Central memory CD8-positive, alpha-beta T cell (primary cell): ENCODE measurements at regions not wholly inside any gene's neighbourhood (a gene's known extent, or its start where the extent isn't known, plus 50 kb on each side); places are given as distances from the start of the nearest gene placed in this dataset.

Experiments
- ATAC-seq: fragments of 150-1000 bp; cut with Tn5 transposase; replicated peaks from 2 replicates; pipeline ENCODE4 v1.10.0; 2022; ENCODE audit warnings: mild to moderate bottlenecking, moderate FRiP score, moderate number of reproducible peaks; ENCODE audit not compliant: poor library complexity, severe bottlenecking; ENCODE audit errors: extremely low read depth
- DNase-seq, 2 donors: peaks; one replicate each; pipeline ENCODE4 v3.0.0; 2021; ENCODE audit warnings: low spot score in 2 of 2
- H3K27ac Mint-ChIP-seq: one replicate; pipeline ENCODE4 v1.8.0; 2022; ENCODE audit warnings: low read depth, mild to moderate bottlenecking, moderate library complexity, mixed read lengths
- H3K27me3 Mint-ChIP-seq: one replicate; pipeline ENCODE4 v1.8.0; 2022; ENCODE audit warnings: mixed read lengths
- H3K36me3 Mint-ChIP-seq: one replicate; pipeline ENCODE4 v1.8.0; 2022; ENCODE audit warnings: mild to moderate bottlenecking, moderate library complexity, mixed read lengths; ENCODE audit not compliant: insufficient read depth
- H3K4me1 Mint-ChIP-seq: one replicate; pipeline ENCODE4 v1.8.0; 2022; ENCODE audit warnings: mixed read lengths
- H3K4me3 Mint-ChIP-seq: one replicate; pipeline ENCODE4 v1.8.0; 2022; ENCODE audit warnings: mild to moderate bottlenecking, moderate library complexity, mixed read lengths
- H3K9me3 Mint-ChIP-seq: one replicate; pipeline ENCODE4 v1.8.0; 2022; ENCODE audit warnings: mixed read lengths

DNA sequence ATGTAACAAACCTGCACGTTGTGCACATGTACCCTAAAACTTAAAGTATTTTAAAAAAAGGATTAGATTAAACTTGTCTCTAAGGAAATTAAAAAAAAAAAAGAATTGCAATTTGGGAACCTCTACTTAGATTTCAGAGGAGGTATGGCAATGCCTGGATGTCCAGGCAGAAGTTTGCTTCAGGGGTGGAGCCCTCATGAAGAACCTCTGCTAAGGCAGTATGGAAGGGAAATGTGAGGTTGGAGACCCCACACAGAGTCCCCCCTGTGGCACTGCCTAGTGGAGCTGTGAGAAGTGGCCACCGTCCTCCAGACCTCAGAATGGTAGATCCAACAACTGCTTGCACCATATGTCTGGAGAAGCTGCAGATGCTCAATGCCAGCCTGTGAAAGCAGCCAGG lies 279.6 kb upstream of the CCDC196 start:
- Mint-ChIP-seq H3K4me1 (no peaks in the 10 kb centered on the region), H3K9me3 (peaks cover 14% of the 10 kb centered on the region), H3K4me3 (no peak overlapping the region), H3K27me3 (peaks cover 45% of the 10 kb centered on the region), H3K36me3 (no peaks in the 10 kb centered on the region), H3K27ac (no peak overlapping the region)
- DNase-seq: no peak
- ATAC-seq: no peak

DNA sequence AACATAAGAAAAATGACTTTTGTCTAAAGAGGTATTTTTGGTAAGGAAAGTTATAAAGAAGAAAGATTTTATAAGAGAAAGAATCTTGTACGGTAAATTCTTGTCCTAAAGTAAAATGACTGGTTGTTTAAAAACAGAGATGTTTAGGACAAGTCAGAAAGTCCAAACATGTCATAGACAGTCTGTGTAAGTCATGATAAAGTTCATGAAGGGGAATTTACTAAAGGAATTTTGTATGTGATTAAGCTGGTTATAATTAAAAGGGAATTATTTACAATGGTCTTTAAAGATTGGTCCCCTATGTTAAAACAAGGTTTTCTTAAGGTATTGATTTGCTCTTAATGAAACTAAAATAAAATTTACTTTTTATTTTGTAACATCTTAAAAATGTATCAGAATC lies 269.4 kb upstream of the CCDC196 start:
- Mint-ChIP-seq H3K4me3 (no peak overlapping the region), H3K36me3 (no peaks in the 10 kb centered on the region), H3K4me1 (no peaks in the 10 kb centered on the region), H3K9me3 (no peaks in the 10 kb centered on the region), H3K27ac (no peak overlapping the region), H3K27me3 (peaks cover 31% of the 10 kb centered on the region)
- ATAC-seq: no peak
- no peak for DNase-seq

DNA sequence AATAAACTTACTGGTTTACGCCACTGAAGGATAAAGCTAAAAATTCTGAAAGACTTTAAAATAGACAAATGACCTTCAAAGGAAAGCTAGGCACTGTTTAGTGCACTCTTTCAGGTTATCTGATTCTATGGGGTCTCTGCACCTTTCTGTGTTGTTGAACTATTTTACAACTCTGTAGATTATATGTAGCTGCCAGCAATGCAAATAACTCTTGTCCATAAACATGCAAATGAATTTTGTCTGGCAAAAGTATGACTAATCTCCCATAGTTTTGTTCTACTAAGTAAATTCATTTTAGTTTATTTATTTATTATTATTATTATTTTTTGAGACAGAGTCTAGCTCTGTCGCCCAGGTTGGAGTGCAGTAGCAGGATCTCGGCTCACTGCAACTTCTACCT lies 266.3 kb upstream of the CCDC196 start:
- peaks cover 19% of the 10 kb centered on the region for H3K27me3 Mint-ChIP-seq
- H3K9me3 Mint-ChIP-seq: no peaks in the 10 kb centered on the region
- H3K36me3 Mint-ChIP-seq: no peaks in the 10 kb centered on the region
- H3K4me3 Mint-ChIP-seq: no peak overlapping the region
- H3K27ac Mint-ChIP-seq: no peak overlapping the region
- ATAC-seq (no peak), DNase-seq (no peak)
- no peaks in the 10 kb centered on the region for H3K4me1 Mint-ChIP-seq

DNA sequence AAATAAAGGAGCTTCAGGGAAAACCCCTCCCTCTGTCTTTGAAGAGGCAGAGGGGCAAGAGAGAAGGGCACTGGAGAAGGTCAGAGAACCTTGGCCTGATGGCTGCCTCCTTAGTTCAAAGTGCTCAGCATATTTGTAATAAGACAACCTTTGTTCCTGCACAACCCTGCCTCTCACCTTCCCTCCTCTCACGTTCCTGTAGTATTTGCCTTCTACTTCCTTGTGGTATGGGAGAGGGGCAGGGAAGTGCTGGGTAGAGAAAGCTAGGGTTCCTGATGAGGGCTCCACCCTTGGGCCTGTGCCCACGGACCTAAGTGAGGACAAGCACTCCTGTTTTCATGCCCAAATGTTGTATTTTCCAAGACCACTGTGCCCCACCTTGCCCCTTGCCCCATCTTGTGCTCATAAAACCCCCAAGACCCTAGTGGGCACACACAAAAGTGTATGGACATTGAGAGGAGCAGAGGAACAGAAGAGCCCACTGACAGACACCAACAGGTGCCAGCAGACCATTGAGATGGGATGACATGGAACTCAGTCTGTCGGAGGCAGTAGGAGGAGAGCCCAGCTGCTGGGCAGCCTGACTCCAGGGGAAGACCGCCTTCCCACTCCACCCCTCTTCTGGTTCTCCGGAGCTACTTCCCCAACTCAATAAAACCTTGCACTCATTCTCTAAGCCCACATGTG lies 261.5 kb upstream of the CCDC196 start:
- DNase-seq: no peak
- Mint-ChIP-seq H3K9me3 (no peaks in the 10 kb centered on the region), H3K4me3 (no peak overlapping the region), H3K36me3 (no peaks in the 10 kb centered on the region), H3K27ac (no peak overlapping the region), H3K4me1 (no peaks in the 10 kb centered on the region), H3K27me3 (peaks cover 25% of the 10 kb centered on the region)
- no peak for ATAC-seq

- no peak overlapping the region for H3K27ac Mint-ChIP-seq
- no peaks in the 10 kb centered on the region for H3K36me3 Mint-ChIP-seq
- no peaks in the 10 kb centered on the region for H3K9me3 Mint-ChIP-seq
- no peak for DNase-seq
- H3K4me1 Mint-ChIP-seq: no peaks in the 10 kb centered on the region
- H3K27me3 Mint-ChIP-seq: peaks cover 32% of the 10 kb centered on the region
- ATAC-seq: no peak
- H3K4me3 Mint-ChIP-seq: no peak overlapping the region
Observed at GRCh38 chr14:66225337-66225736, 260.8 kb upstream of the CCDC196 start.

GRCh38 chr14:66228267-66228970 lies 257.8 kb upstream of the CCDC196 start:
- H3K27me3 Mint-ChIP-seq: peaks cover 63% of the 10 kb centered on the region
- H3K27ac Mint-ChIP-seq: no peak overlapping the region
- H3K36me3 Mint-ChIP-seq: no peaks in the 10 kb centered on the region
- H3K9me3 Mint-ChIP-seq: no peaks in the 10 kb centered on the region
- ATAC-seq (no peak), DNase-seq (no peak)
- no peak overlapping the region for H3K4me3 Mint-ChIP-seq
- no peaks in the 10 kb centered on the region for H3K4me1 Mint-ChIP-seq

DNA sequence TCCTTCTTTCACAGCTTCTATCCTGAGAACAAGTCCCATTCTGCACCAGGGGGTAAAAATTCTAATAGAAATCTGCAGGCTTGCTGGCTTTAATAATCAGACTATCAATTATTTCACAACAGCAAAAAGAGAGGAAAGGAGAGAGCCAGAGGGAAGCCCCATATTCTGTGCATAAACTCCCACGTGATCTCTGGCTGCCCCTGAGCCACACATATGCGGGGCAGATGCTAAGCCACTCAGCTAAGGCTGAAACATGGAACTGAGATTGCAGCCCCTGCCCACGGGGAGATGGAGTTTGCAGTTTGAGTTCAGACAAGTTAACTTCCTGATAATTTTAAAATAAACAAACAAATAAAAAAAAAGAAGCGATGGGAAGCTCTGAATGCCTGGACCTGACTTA lies 254.4 kb upstream of the CCDC196 start:
- Mint-ChIP-seq H3K4me1 (no peaks in the 10 kb centered on the region), H3K4me3 (no peak overlapping the region), H3K27ac (no peak overlapping the region), H3K27me3 (peaks cover 59% of the 10 kb centered on the region), H3K36me3 (no peaks in the 10 kb centered on the region), H3K9me3 (no peaks in the 10 kb centered on the region)
- no peak for DNase-seq
- ATAC-seq: no peak

DNA sequence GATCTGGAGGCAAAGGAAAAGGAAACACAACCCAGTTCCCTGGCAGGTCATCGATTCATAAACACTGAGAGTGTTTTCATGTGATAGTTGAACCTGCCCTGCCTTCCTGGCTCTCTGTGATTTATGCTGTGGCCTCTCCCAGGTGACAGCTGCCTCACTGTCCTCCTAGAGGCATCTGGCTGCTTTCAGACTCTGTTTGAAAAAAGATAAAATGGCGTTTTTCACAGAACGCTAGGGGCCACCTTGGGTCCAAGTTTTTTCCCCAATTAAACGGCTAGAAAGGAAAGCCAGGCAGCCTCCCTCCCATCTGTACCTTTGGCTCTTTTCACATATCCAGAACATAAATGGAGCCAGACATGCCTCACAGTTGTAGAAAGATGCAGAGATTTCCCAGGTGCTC lies 252.6 kb upstream of the CCDC196 start:
- no peak for ATAC-seq
- H3K36me3 Mint-ChIP-seq: no peaks in the 10 kb centered on the region
- no peak overlapping the region for H3K4me3 Mint-ChIP-seq
- peaks cover 49% of the 10 kb centered on the region for H3K27me3 Mint-ChIP-seq
- no peak overlapping the region for H3K27ac Mint-ChIP-seq
- H3K4me1 Mint-ChIP-seq: no peaks in the 10 kb centered on the region
- no peaks in the 10 kb centered on the region for H3K9me3 Mint-ChIP-seq
- no peak for DNase-seq

DNA sequence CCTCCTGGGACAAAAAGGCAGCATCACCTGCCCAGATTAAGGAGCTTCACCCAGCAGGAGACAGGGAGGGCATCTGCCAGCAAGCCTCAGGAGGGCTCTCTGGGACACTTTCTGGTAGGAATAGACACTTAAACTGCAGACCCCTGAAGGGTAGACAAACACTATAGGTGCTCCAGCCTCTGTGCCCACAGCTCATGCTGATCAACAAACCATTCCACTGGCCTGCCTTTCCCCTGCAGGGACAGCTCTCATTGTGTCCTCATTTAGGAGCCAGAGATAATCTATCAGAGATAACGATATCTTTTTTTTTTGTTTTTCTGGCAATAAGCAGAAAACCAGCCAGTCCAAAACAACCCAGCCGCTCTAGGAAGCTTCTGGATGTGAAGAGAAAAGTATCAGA lies 251.8 kb upstream of the CCDC196 start:
- Mint-ChIP-seq H3K27ac (no peak overlapping the region), H3K9me3 (no peaks in the 10 kb centered on the region), H3K27me3 (peaks cover 47% of the 10 kb centered on the region), H3K4me1 (no peaks in the 10 kb centered on the region), H3K4me3 (no peak overlapping the region), H3K36me3 (no peaks in the 10 kb centered on the region)
- no peak for DNase-seq
- no peak for ATAC-seq

- no peak for DNase-seq
- no peak overlapping the region for H3K27ac Mint-ChIP-seq
- ATAC-seq: no peak
- H3K9me3 Mint-ChIP-seq: no peaks in the 10 kb centered on the region
- H3K27me3 Mint-ChIP-seq: peaks cover 14% of the 10 kb centered on the region
- no peak overlapping the region for H3K4me3 Mint-ChIP-seq
- H3K36me3 Mint-ChIP-seq: no peaks in the 10 kb centered on the region
- no peaks in the 10 kb centered on the region for H3K4me1 Mint-ChIP-seq
Observed at GRCh38 chr14:66237741-66238140, 248.4 kb upstream of the CCDC196 start.

GRCh38 chr14:66238969-66239368 lies 247.2 kb upstream of the CCDC196 start:
- DNase-seq (no peak), ATAC-seq (no peak)
- Mint-ChIP-seq H3K27ac (no peak overlapping the region), H3K4me1 (no peaks in the 10 kb centered on the region), H3K36me3 (no peaks in the 10 kb centered on the region), H3K27me3 (peaks cover 1% of the 10 kb centered on the region), H3K9me3 (no peaks in the 10 kb centered on the region), H3K4me3 (no peak overlapping the region)

DNA sequence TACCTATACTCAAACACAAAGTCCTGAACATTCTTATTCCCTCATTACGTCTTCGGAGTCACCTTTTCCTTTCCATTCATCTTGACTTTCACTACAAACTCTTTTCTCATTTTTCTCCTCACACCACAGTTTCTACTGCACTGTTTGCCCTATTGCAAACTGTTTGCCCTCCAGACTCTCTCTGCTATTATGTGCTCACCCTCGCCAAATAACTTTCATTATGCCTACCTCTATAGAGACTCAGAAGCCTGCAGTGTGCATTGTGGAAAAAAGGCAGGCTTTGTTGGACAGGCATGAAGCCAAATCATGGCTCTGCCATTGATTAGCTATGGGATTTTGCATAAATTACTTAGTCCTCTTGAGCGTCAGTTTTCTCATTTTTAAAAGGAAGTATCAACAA lies 246.6 kb upstream of the CCDC196 start:
- H3K4me1 Mint-ChIP-seq: no peaks in the 10 kb centered on the region
- no peaks in the 10 kb centered on the region for H3K36me3 Mint-ChIP-seq
- no peak overlapping the region for H3K4me3 Mint-ChIP-seq
- no peak for ATAC-seq
- H3K27ac Mint-ChIP-seq: no peak overlapping the region
- no peak for DNase-seq
- no peaks in the 10 kb centered on the region for H3K9me3 Mint-ChIP-seq
- H3K27me3 Mint-ChIP-seq: no peaks in the 10 kb centered on the region

GRCh38 chr14:66240105-66240504 lies 246.1 kb upstream of the CCDC196 start:
- no peak for DNase-seq
- ATAC-seq: no peak
- no peak overlapping the region for H3K27ac Mint-ChIP-seq

More at GRCh38 chr14:66240105-66240504, 246.1 kb upstream of the CCDC196 start:
- Mint-ChIP-seq H3K4me1 (no peaks in the 10 kb centered on the region), H3K36me3 (no peaks in the 10 kb centered on the region), H3K27me3 (no peaks in the 10 kb centered on the region), H3K9me3 (no peaks in the 10 kb centered on the region), H3K4me3 (no peak overlapping the region)
